PC-3 (cell line): ENCODE measurements at regions not wholly inside any gene's neighbourhood (a gene's known extent, or its start where the extent isn't known, plus 50 kb on each side); places are given as distances from the start of the nearest gene placed in this dataset.

Experiments
- CTCF ChIP-seq: fragments of 300-600 bp; sonication (generic); conservative IDR thresholded peaks from 2 replicates; pipeline ENCODE4 v1.5.1; 2017; ENCODE audit warnings: antibody characterized with exemption, low read depth, mild to moderate bottlenecking, low read length
- EZH2 ChIP-seq: fragments of 300-600 bp; sonication (generic); IDR thresholded peaks from one replicate; pipeline ENCODE4 v1.6.1; 2017; ENCODE audit warnings: antibody characterized with exemption, mild to moderate bottlenecking, low read length; ENCODE audit not compliant: unreplicated experiment
- EZH2phosphoT487 ChIP-seq: fragments of 300-600 bp; sonication (generic); IDR thresholded peaks from 2 replicates; pipeline ENCODE4 v1.6.1; 2018; ENCODE audit warnings: mild to moderate bottlenecking, antibody characterized with exemption, low read length, borderline replicate concordance

GRCh38 chr17:6901086-6901485 is 69.6 kb upstream of the TEKT1 start:
- TF ChIP-seq CTCF (no peak), EZH2phosphoT487 (no peak), EZH2 (no peak)
